Colonic mucosa (tissue), 4 donors: ENCODE measurements at regions not wholly inside any gene's neighbourhood (a gene's known extent, or its start where the extent isn't known, plus 50 kb on each side); places are given as distances from the start of the nearest gene placed in this dataset.
A peak's percentile ranks its signal among the peaks of the same experiment; 100 is the strongest.

Experiments used
- DNase-seq: peaks from one replicate; pipeline ENCODE4 v3.0.0-alpha.2; 2020
- H3K27ac ChIP-seq: fragments of 200-600 bp; one replicate; pipeline ENCODE4 v1.8.0; 2021
- H3K27me3 ChIP-seq: fragments of 200-600 bp; one replicate; pipeline ENCODE4 v1.8.0; 2021
- H3K36me3 ChIP-seq: fragments of 200-600 bp; one replicate; pipeline ENCODE4 v1.8.0; 2021
- H3K4me1 ChIP-seq: fragments of 200-600 bp; one replicate; pipeline ENCODE4 v1.8.0; 2021; ENCODE audit warnings: mild to moderate bottlenecking
- H3K4me3 ChIP-seq: fragments of 200-600 bp; one replicate; pipeline ENCODE4 v1.8.0; 2021
- H3K9ac ChIP-seq, 2 donors: one replicate each; pipeline ENCODE4 v1.7.0; 2013; ENCODE audit warnings: control low read depth in 2 of 2, low read depth in 2 of 2, low read length in 2 of 2
- H3K9me3 ChIP-seq: fragments of 200-600 bp; one replicate; pipeline ENCODE4 v1.8.0; 2021
- CTCF ChIP-seq: fragments of 200-600 bp; IDR thresholded peaks from one replicate; pipeline ENCODE4 v1.8.0; 2022; ENCODE audit warnings: antibody characterized with exemption, mild to moderate bottlenecking
- intact Hi-C: fragments of 100-400 bp; cut with DNase I; formaldehyde crosslinking; loops from one replicate; pipeline ENCODE4 v1.14.1; 2022
- donor health status: healthy.
- donor health status: DM: no; HTN: no; CAD: no.
- donor health status: DM: no; HTN: no; CAD: no.

GRCh38 chr5:91235271-91235694 is 147.8 kb downstream of the ARRDC3 start:
- intact Hi-C loops: no loop called here
- H3K36me3 ChIP-seq: no peaks in the 10 kb centered on the region
- no peak overlapping the region for H3K9ac ChIP-seq
- H3K4me3 ChIP-seq: no peak overlapping the region
- no peaks in the 10 kb centered on the region for H3K27me3 ChIP-seq
- no peak overlapping the region for H3K27ac ChIP-seq
- H3K9me3 ChIP-seq: no peaks in the 10 kb centered on the region
- no peaks in the 10 kb centered on the region for H3K4me1 ChIP-seq
- TF ChIP-seq CTCF: no peak
- DNase-seq: no peak

- Histone ChIP-seq H3K27ac (no peak overlapping the region), H3K9me3 (no peaks in the 10 kb centered on the region), H3K9ac (no peak overlapping the region), H3K36me3 (no peaks in the 10 kb centered on the region), H3K4me1 (no peaks in the 10 kb centered on the region), H3K4me3 (no peak overlapping the region), H3K27me3 (no peaks in the 10 kb centered on the region)
- intact Hi-C loops: no loop called here
- DNase-seq: no peak
- no peak for TF ChIP-seq CTCF
These were observed 150.6 kb downstream of the ARRDC3 start for GRCh38 chr5:91232523-91232922.

DNA sequence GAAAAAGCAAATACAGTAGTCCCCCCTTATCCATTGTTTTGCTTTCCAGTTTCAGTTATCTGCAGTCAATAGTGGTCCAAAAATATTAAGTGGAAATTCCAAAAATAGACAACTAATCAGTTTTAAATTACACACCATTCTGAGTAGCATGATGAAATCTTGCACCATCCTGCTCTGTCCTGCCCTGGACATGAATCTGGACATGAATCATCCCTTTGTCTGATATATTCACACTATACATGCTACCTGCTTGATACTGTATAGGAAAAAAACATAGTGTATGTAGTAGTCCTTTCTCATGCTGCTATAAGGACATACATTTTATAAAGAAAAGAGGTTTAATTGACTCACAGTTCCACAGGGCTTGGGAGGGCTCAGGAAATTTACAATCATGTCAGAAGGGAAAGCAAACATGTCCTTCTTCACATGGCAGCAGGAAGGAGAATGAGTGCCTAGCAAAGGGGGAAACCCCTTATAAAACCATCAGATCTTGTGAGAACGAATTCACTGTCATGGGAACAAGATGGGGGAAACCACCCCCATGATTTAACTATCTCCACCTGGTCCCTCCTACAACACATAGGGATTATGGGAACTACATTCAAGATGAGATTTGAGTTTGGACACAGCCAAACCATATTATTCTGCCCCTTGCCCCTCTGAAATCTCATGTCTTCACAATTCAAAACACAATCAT is 153.9 kb downstream of the ARRDC3 start:
- no peak overlapping the region for H3K9ac ChIP-seq
- DNase-seq: no peak
- no peaks in the 10 kb centered on the region for H3K4me1 ChIP-seq
- intact Hi-C loops: loop anchor here (5.0 to 10.0 kb wide), 3 partner anchors 46 to 354 kb away; no protein-coding TSS in a partner anchor
- no peaks in the 10 kb centered on the region for H3K27me3 ChIP-seq
- TF ChIP-seq CTCF: no peak
- no peaks in the 10 kb centered on the region for H3K9me3 ChIP-seq
- H3K36me3 ChIP-seq: no peaks in the 10 kb centered on the region
- no peak overlapping the region for H3K27ac ChIP-seq
- no peak overlapping the region for H3K4me3 ChIP-seq

DNA sequence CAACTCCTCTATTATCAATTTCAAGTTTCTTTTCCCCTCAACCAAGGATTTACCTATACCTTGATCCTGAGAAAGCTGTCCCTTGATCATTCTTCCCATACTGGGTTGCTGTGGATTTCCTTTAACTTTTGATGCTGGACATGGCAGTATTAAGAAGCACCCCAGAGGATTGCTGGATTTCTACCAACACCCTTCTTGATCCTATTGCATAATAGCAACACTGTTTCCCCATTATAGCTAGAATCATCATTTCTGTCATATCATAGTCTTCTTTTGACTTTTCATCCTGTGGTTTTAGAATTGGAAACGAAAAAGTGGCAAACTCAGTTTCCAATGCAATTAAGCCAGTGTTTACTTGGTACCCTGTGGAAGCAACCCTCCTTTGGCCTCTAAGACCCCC is 154.9 kb downstream of the ARRDC3 start:
- Histone ChIP-seq H3K9me3 (no peaks in the 10 kb centered on the region), H3K27ac (no peak overlapping the region), H3K9ac (no peak overlapping the region), H3K36me3 (no peaks in the 10 kb centered on the region), H3K4me1 (no peaks in the 10 kb centered on the region), H3K27me3 (no peaks in the 10 kb centered on the region), H3K4me3 (no peak overlapping the region)
- intact Hi-C loops: loop anchor here (5.0 to 10.0 kb wide), 3 partner anchors 47 to 353 kb away; no protein-coding TSS in a partner anchor
- TF ChIP-seq CTCF: no peak
- DNase-seq: no peak

GRCh38 chr5:91225848-91226686 is 157.1 kb downstream of the ARRDC3 start:
- H3K9me3 ChIP-seq: no peaks in the 10 kb centered on the region
- intact Hi-C loops: loop anchor here (2.0 to 10.0 kb wide), 4 partner anchors 49 to 351 kb away; no protein-coding TSS in a partner anchor
- H3K9ac ChIP-seq: no peak overlapping the region
- H3K27me3 ChIP-seq: no peaks in the 10 kb centered on the region
- DNase-seq: peak; percentile 58
- no peaks in the 10 kb centered on the region for H3K36me3 ChIP-seq
- H3K4me1 ChIP-seq: no peaks in the 10 kb centered on the region
- TF ChIP-seq CTCF: peak; percentile 28
- no peak overlapping the region for H3K27ac ChIP-seq
- H3K4me3 ChIP-seq: no peak overlapping the region
